GM18502 (cell line): ENCODE measurements at regions not wholly inside any gene's neighbourhood (a gene's known extent, or its start where the extent isn't known, plus 50 kb on each side); places are given as distances from the start of the nearest gene placed in this dataset.
"Not testable (repeated sequence)": the region's sequence is repeated elsewhere in the genome, so short reads cannot be mapped to it uniquely, and the experiment has no call there.

Source experiments
- ATAC-seq: cut with Tn5 transposase; IDR thresholded peaks from one replicate; pipeline ENCODE4 v1.9.1; 2021; ENCODE audit warnings: mild to moderate bottlenecking; ENCODE audit not compliant: unreplicated experiment, poor library complexity

DNA sequence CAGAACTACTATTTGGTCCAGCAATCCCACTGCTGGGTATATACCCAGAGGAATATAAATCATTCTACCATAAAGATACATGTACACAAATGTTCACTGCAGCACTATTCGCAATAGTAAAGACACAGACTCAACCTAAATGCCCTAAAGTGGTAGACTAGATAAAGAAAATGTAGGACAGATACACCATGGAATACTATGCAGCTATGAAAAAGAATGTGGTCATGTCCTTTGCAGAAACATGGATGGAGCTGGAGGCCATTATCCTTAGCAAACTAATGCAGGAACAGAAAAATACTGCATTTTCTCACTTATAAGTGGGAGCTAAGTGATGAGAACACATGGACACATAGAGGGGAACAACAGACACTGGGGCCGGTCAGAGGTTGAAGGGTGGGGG is 248.4 kb upstream of the KCNG1 start:
- ATAC-seq, result not testable (repeated sequence)

DNA sequence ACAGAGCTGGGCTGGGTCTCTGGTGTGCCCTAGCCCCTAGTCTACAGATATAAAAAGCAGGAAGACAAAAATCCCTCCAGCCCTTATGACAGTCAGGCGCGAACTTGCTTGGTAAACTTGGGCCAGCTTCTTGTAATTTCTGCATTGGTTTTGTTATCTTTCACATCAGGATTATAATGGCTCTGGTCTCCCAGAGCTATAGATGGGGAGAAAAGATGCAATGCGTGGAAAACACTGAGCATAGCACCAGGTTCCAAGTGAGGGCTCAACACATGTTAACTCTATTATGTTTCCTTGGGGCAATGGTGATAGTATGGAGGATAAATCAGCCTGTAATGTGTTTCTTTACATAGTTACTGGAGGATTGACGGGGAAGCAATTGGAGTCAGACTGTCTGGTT is 246.8 kb upstream of the KCNG1 start:
- no peak for ATAC-seq

DNA sequence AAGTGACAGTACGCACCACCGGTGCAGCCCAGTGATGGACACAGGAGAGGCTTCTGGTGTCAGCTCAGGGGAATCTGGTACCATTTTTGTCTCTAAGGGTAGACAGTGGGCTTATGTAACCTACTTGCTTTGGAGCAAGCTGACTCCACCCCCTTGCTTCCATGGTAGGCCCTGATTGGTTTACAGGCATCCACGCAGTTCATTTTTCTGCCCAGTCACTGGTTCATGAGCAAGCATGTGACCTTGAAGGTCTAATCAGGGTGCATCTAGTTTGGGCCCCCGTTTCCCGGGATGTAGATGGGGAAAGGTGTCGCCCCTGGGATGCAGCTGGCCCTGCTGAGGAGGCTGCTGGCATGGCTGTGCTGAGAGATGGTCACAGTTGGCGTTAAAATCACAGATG is 244.8 kb upstream of the KCNG1 start:
- no peak for ATAC-seq

DNA sequence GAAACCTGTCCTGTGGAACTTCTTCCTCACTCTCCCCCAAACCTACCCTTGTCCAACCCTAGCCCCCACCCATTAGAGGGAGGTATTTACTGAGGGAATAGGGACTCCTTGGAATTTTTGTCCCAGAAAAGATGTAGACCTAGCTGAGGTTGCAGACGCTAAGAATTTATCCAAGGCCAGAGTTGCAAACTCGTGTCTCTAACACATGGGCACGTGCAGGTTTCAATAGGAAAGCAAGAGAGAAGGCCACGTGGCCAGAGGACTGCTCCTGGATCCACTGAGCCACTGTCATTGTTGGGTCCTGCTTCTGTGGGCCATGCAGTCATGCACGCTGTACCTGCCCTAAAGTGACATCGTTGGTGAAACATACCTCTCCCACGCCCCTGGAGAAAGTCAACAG is 243.4 kb upstream of the KCNG1 start:
- no peak for ATAC-seq

DNA sequence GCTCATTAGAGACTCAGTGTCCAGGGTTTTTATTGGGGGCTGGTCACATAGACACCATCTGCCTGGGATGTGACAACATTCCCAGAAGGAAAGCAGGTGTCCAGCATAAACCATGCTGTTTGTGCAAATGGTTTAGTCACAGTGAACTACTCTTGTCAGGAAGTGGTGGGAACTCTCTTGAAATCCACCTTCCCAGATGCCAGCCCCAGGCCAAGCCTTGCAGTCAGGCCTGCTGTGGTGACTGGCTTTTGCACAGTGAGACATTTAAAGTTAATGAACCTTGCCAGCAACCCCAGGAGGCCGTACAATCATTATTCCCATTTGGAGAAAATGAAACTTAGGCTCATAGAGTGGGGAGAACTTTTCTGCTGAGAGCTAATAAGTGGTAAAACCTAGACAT is 242.5 kb upstream of the KCNG1 start:
- ATAC-seq, result no peak

DNA sequence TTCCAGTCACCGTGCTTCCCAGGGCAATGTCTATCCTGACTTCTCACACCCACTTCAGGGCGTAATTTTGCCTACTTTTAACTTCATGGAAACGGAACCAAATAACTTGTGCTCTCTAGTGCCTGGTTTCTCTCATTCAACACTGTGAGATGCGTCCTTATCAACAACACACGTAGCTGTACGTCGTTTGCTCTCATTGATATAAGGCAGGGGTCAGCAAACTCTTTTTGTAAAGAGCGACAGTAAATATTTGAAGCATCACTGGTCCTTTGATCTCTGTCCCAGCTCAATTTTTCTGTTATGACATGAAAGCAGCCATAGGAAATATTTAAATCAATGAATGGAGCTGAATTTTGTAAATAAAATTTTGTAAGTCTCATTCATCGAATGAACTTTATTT is 239.3 kb upstream of the KCNG1 start:
- ATAC-seq, result no peak

DNA sequence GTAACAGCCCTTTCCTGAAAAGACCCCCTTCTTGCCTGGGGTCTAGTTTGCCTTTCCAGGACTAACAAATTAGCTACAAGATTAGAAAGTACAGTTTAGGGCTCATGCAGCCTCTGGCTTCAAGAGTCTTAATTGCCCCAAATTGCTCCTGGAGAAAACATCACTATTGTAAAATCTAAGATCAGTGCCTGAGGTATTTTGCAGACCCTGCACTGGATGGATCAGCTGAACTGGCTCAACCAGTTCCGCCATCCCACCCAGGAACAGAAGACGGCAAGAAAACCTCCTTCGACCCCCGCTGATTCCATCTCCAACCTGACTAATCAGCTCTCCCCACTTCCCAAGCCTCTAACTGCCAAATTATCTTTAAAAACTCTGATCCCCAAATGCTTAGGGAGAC is 236.5 kb upstream of the KCNG1 start:
- ATAC-seq, result no peak

DNA sequence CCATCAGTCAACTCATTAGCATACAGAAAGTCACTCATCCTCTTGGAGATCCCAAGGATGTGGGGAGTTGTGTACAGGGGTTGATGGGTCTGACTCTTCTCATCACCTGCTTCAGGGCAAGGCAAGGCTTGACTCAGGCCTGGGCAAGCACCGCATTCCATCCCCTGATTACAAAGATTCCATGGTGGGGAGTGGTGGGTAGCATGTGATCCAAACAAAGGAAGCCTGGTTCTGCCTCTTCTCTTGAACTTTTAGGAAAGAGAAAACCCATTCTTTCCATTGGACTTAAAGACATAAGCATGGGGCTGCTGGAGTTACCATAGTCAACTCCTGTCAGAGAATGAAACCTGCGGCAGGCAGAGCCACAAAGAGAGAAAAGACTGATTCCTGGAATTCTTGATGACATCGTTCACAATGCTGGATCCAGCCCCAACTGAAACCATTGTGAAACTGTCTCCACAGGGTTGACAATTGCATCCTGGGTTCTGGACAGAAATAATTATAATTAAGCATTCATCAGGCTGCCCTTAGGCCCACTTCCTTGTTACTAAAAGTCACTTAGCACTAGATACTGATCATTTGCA is 235.8 kb upstream of the KCNG1 start:
- ATAC-seq, result no peak

DNA sequence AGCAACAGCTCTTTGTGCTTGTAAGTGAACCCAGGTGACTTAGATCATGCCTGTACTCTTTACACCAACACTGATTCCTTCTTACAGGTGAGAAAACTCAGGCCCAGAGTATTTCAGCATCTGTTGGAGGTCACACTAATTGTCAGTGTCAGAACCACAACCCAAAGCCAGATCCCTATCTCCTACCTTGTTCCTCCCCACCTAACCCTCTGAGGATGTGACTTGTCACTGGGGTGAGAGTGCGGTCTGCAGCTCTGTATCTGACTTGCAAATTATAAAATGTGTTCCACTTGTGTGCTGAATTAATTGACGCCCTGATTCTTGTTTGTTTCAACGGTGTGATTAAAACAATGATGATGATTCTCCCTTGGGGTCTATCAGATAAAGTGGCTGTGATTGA is 232.5 kb upstream of the KCNG1 start:
- no peak for ATAC-seq

DNA sequence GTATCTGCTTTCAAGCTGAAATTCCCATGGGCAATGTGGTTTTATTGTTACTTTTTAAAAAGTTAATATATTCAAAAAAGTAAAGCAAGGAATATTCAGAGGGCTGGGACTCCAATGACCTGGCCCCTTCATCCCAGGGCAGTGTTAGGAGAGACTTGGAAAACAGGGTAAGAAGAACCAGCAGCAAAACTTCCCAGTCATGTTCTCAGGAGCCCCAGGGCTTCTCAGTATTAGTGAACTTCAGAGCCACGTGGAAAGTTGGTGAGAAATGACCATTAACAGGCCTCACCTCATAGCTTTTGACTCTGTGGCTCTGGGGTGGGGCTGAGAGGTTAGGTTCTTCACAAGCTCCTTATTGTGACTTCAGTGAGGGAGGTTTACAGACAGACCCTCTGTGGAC is 230.4 kb upstream of the KCNG1 start:
- ATAC-seq, result no peak

DNA sequence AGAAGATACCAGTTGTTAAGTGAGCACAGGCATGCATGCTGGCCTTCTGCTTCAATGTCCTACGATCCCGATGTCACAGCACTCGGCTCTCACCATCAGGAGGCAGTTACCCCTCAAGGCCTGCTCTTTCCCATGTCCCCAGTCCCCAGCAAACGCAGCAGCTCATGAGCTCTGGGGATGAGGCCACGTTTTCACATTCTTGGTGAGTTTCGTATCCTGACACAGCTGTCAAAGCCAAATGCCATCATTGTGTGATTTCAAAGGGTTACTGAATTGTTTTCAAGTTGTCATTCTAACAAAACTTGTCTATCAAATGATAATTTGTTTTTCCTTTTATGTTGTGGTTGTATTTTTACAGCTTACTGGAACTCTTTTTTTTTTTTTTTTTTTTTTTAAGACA is 226.9 kb upstream of the KCNG1 start:
- ATAC-seq, result no peak

DNA sequence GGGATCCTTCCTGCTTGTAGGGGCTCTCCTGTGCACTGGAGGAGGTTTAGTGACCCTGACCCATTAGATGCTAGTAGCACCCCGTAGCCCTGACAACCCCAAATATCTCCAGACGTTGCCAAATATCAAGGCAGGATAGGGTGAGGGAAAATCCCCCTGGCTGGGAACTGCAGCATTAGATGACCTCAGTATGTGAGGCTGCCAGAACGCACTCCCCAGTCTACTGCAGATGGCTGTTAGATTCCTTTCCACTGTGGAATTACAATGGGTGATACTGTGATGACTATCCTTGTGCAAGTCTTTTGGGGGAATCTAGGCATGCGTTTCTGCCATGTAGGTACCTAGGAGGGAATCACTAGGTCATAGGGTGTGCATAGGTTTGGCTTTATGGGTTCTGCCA is 226.3 kb upstream of the KCNG1 start:
- no peak for ATAC-seq

DNA sequence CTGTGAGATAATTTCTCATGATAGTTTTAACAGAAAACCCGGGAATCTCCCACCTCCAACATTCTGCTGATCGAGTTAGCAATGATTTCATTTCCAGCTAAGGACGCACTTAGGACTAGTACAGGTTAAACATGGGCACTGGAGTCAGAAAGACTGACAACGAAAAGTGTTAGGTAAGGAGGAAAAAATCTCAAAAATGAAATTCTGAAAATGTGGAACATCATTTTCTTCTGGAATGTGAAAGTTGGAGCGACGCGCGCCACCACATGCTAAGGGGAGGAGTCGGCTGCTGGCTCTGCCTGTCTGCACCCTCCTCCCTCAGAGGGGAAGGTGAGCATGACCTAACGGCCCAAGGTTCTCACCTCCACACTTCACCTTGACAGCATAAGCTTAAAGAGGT is 221.6 kb upstream of the KCNG1 start:
- no peak for ATAC-seq

DNA sequence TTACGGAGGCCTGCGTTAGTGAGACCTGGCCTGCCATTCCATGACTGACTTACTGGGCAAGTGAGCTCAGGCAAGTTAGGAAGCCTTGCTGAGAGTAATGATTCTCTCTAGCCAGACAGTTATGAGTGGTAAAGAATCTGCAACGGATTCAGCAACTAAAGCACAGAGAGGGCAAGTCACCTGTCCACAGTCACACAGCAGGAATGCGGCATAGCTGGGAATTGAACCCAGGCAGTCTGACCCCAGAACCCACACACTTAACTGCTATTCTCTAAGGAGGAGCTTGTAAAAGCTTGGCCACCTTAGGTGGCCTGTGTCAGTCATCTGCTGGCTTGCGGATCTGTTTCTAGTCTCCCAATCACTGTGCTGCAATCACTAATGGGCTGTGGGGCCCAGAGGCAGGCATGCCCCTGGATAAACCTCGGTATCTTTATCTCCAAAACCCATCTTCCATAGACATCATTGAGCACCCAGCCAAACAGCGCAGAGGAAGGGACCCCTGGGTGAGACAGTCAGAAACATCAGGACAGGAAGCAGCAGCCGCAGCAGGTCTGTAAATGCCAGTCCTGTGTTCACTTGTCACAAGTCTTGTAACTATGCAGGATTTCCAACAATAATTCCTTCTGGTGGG is 215.9 kb upstream of the KCNG1 start:
- no peak for ATAC-seq

DNA sequence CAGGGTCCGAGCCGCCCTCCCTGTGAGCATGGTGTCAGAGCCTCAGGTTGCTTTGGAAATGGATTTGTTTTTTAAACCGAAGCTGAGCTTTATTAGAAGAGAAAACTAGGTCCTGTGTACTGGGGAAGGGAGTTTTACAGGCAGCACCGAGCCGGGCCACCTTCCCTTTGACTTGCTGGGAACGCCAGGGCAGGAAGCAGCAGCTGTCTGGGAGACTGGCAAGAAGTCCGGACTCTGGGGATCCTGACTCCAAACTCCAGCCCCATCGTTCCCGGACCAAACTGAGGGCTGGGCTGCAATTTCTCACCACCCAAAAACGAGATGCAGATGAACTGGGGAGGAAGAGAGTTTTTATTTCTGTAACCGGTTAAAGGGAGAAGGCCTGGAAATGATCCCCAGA is 214.9 kb upstream of the KCNG1 start:
- no peak for ATAC-seq

DNA sequence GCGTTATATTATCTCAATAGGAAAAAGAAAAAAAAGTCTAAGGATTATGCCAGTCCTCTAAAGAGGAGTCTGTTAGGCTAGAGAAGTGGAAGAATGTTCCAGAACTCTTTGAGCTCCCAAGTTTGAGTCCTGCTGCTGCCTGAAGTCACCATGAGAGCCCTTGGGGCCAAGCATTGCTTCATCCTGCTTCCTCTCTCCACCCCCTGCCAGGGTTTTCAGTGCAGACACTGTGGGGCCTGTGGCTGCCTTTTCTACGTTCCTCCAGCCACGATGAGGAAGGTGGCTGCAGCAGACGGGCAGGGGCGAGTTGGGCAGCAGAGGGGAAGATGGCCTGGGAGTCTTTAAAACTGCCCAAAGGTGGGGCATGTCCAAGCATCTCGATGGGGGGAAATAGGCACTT is 214.4 kb upstream of the KCNG1 start:
- ATAC-seq, result no peak

DNA sequence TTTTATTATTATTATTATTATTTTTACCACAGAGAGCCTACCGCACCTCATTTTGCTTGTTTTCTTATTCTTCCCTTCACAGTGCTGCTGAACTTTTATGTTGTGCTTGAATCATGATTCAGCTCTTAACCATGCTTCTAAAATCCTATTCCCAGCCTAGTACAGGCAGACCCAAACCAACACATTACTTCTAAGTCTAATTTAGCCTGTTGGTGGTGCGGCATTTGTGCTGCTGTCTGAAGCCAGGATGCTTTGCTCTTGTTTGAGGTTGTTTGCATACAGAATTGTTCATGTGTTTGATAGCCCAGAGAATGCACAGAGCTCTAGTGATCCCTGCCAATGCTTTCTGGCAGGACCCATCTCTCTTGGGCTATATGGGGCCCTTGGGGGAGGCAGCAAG is 213.5 kb upstream of the KCNG1 start:
- no peak for ATAC-seq

DNA sequence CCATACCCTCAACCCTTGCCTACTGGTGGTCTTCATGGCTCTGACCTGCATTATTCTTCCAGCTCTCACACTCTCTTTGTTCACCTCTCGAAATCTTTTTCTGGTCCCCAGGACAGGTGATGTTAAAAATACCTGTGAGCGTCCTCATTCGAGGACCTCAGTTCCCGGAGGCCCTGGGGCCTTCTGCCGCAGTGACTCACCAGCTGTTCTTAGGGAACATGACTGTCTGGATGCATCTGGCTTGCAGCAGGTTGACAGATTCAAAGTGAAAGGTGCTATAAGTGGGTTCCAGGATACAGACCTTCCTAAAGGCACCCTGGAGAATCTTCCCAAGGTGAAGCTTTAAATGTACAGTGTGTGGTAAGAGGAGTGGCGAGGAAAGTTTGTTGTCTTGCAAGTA is 210.4 kb upstream of the KCNG1 start:
- ATAC-seq, result no peak

DNA sequence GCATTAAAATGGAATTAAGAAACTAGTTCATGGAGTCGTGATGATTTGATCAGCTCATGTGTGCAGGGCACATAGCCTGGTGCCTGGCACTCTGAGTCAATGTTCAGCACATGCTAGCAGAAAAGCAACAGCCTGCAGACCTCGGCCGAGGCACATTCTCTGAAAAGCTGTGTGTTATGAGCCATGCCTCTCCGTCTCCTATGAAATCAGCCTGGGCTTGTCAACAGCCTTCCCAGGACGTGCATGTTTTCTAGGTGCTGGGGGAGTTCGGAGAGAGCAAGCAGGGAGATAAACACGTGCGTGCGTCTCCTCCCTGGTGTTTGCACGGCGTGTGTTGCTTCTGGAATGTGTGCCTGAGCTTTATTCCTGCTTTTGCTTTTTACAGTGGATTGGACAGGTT is 207.8 kb upstream of the KCNG1 start:
- ATAC-seq, result no peak

DNA sequence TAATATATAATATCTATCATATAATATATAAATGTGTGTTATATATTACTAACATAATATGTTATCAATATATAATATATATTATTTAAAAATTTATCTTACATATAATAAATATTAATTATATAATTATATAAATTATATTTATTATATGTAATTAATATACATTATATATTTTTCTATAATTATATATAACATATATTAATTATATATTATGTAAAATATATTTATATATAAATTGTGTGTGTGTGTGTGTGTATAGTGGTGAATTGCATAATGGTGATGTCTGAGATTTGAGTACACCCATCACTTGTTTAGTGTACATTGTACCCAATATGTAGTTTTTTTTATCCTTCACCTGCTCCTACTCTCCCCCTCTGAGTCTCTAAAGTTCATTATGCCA is 205.9 kb upstream of the KCNG1 start:
- ATAC-seq, result no peak

DNA sequence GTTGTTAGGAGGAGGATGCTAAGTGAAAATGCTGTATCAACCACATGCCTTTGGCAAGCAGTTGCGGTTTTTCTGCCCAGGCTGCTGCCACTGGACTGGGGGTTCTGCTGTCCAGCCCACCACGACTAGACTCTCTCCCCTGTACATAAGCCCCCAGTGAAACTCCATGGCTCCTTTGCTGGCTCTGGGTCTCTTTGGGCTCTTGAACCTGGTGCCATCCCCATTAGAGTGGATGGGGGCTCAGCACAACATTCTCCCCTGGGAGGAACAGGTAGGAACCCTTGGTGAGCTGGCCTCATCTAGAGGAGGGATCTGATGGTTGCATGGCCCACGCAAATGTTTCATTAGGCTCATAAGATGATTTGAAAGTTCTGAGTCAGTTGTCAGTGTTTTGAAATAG is 204.8 kb upstream of the KCNG1 start:
- no peak for ATAC-seq

DNA sequence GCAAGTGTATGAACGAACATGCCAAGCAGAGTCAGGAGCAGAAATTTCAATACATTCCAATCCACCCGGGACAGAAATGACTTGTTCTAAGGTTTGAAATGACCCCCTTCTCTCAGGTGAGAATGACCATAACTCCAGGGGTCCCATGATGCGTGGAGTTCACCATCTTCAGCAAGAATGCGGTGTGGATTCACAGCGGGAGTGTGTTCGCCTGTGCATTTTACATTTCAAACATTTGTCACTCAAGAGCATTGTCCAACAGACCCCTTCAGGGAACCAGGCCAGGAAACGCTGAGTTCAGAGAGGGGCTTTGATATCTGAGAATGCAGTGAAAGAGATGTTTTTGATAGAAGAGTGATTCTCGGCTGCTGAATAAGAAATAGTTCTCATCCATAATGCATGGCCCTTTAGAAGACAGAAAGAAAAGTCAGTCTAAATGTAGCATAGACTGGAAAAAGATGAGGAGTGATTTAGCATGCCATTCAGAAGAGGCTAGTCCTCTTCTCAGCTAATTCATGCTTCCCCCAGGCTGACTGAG is 200.3 kb upstream of the KCNG1 start:
- no peak for ATAC-seq
